GM12891 (cell line): ENCODE measurements at regions not wholly inside any gene's neighbourhood (a gene's known extent, or its start where the extent isn't known, plus 50 kb on each side); places are given as distances from the start of the nearest gene placed in this dataset.

Experiments
- POLR2A ChIP-seq: IDR thresholded peaks from 2 replicates; pipeline ENCODE4 v1.6.1; 2011; ENCODE audit warnings: low read depth, low read length, control low read depth
- POLR2AphosphoS5 ChIP-seq: IDR thresholded peaks from 2 replicates; pipeline ENCODE4 v1.6.1; 2011; ENCODE audit warnings: low read depth, low read length, control low read depth
- POU2F2 ChIP-seq: IDR thresholded peaks from 2 replicates; pipeline ENCODE4 v1.6.1; 2011; ENCODE audit warnings: low read depth, mild to moderate bottlenecking, control low read depth, low read length, moderate library complexity

DNA sequence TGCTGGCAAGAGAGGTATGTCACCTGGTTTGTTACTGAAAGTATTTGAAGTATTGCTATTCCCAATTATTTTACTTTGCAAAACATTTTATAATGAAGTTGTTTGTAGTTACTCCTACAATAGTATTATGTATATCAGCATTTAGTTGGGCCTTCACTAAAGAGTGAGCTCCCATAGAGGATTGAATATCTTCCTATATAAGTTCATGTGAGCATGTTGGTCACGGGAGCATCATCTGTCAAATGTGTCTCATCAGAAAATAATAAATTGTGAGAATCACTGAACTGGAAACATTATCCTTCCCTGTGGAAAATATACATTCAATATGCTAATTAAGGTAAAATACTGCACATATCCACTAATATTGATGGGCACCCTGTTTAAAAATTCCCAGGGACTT, 360.1 kb upstream of the ADGRL3 start:
- TF ChIP-seq POLR2A = no peak
- TF ChIP-seq POLR2AphosphoS5 = no peak
- TF ChIP-seq POU2F2 = no peak
